PC-3 (cell line): ENCODE measurements at regions not wholly inside any gene's neighbourhood (a gene's known extent, or its start where the extent isn't known, plus 50 kb on each side); places are given as distances from the start of the nearest gene placed in this dataset.

Source experiments
- ATAC-seq: fragments of 200-7000 bp; cut with Tn5 transposase; 2 replicates; pipeline ENCODE4 v1.9.1; 2020; ENCODE audit warnings: mild to moderate bottlenecking, moderate library complexity
- BruUV-seq: library from RNA; stranded (reverse); fragments of 400-500 nt; replicated peaks from 2 replicates; lab custom pipeline; 2021; lab: Mats Ljungman, UMichigan
- CTCF ChIA-PET: fragments of 300-600 bp; sonication (Branson Sonifier 250); formaldehyde crosslinking; loops from one replicate; lab custom pipeline; 2022; ENCODE audit warnings: antibody characterized with exemption; lab: Charles Lee
- POLR2A ChIA-PET: fragments of 300-600 bp; sonication (Branson Sonifier 250); formaldehyde crosslinking; loops from one replicate; lab custom pipeline; 2022; ENCODE audit warnings: antibody characterized with exemption; ENCODE audit not compliant: unreplicated experiment; lab: Charles Lee
- DNase-seq: peaks from one replicate; pipeline ENCODE4 v3.0.0-alpha.2; 2015
- H2AFZ ChIP-seq: fragments of 300-600 bp; sonication (generic); 2 replicates; pipeline ENCODE4 v1.6.0; 2016; ENCODE audit warnings: antibody characterized with exemption, low read length
- H3F3A ChIP-seq: fragments of 300-600 bp; sonication (generic); one replicate; pipeline ENCODE4 v1.6.0; 2017; ENCODE audit warnings: antibody characterized with exemption, low read length, control low read depth, mild to moderate bottlenecking; ENCODE audit not compliant: unreplicated experiment
- H3K27ac ChIP-seq: fragments of 300-600 bp; sonication (generic); 2 replicates; pipeline ENCODE4 v1.5.1; 2016; ENCODE audit warnings: mild to moderate bottlenecking, low read length
- H3K27me3 ChIP-seq: fragments of 300-600 bp; sonication (generic); 2 replicates; pipeline ENCODE4 v1.6.1; 2016; ENCODE audit warnings: low read length, mixed read lengths
- H3K36me3 ChIP-seq: fragments of 300-600 bp; sonication (generic); 2 replicates; pipeline ENCODE4 v1.6.1; 2016; ENCODE audit warnings: low read depth, mixed run types, low read length, mixed read lengths
- H3K4me1 ChIP-seq: fragments of 300-600 bp; sonication (generic); 2 replicates; pipeline ENCODE4 v1.5.1; 2016; ENCODE audit warnings: low read length; ENCODE audit not compliant: insufficient read depth
- H3K4me2 ChIP-seq: fragments of 300-600 bp; sonication (generic); 2 replicates; pipeline ENCODE4 v1.6.0; 2016; ENCODE audit warnings: low read length
- H3K4me3 ChIP-seq: fragments of 300-600 bp; sonication (generic); 2 replicates; pipeline ENCODE4 v1.5.1; 2016; ENCODE audit warnings: mild to moderate bottlenecking, low read length, mixed read lengths
- H3K79me2 ChIP-seq: fragments of 300-600 bp; sonication (generic); 2 replicates; pipeline ENCODE4 v1.6.1; 2017; ENCODE audit warnings: low read length, mixed read lengths
- H3K9ac ChIP-seq: fragments of 300-600 bp; sonication (generic); 2 replicates; pipeline ENCODE4 v1.6.0; 2016; ENCODE audit warnings: mild to moderate bottlenecking, low read length
- H3K9me2 ChIP-seq: fragments of 300-600 bp; sonication (generic); replicated peaks from 2 replicates; pipeline ENCODE4 v1.6.1; 2016; ENCODE audit warnings: mixed run types, low read length, mixed read lengths
- H3K9me3 ChIP-seq: fragments of 300-600 bp; sonication (generic); 2 replicates; pipeline ENCODE4 v1.6.1; 2016; ENCODE audit warnings: low read length, mixed read lengths
- H4K20me1 ChIP-seq: fragments of 300-600 bp; sonication (generic); 2 replicates; pipeline ENCODE4 v1.6.1; 2016; ENCODE audit warnings: low read length, mixed read lengths
- EZH2 ChIP-seq: fragments of 300-600 bp; sonication (generic); IDR thresholded peaks from one replicate; pipeline ENCODE4 v1.6.1; 2017; ENCODE audit warnings: antibody characterized with exemption, mild to moderate bottlenecking, low read length; ENCODE audit not compliant: unreplicated experiment
- EZH2phosphoT487 ChIP-seq: fragments of 300-600 bp; sonication (generic); IDR thresholded peaks from 2 replicates; pipeline ENCODE4 v1.6.1; 2018; ENCODE audit warnings: mild to moderate bottlenecking, antibody characterized with exemption, low read length, borderline replicate concordance
- intact Hi-C: fragments of 100-400 bp; cut with micrococcal nuclease; formaldehyde crosslinking; loops from 2 replicates; pipeline ENCODE4 v1.9.0; 2023
- TF ChIP-seq, protein P1 (sequence below): fragments of 300-600 bp; sonication (generic); conservative IDR thresholded peaks from 2 replicates; pipeline ENCODE4 v1.5.1; 2017; ENCODE audit warnings: antibody characterized with exemption, low read depth, mild to moderate bottlenecking, low read length

GRCh38 chr20:6635034-6635736, 132.3 kb upstream of the BMP2 start:
- Histone ChIP-seq H3F3A (no peaks in the 10 kb centered on the region), H3K27me3 (peaks cover 17% of the 10 kb centered on the region), H3K4me2 (no peak overlapping the region), H2AFZ (no peak overlapping the region), H3K4me3 (no peak overlapping the region), H3K9me3 (no peaks in the 10 kb centered on the region), H3K79me2 (no peaks in the 10 kb centered on the region), H3K4me1 (no peaks in the 10 kb centered on the region), H3K9ac (no peak overlapping the region), H3K36me3 (no peaks in the 10 kb centered on the region), H3K27ac (no peak overlapping the region), H4K20me1 (no peaks in the 10 kb centered on the region), H3K9me2 (no peaks in the 10 kb centered on the region)
- BruUV-seq: no TSS peak
- intact Hi-C loops: no loop called here
- DNase-seq: no peak
- CTCF ChIA-PET: no interaction called here
- no peak for ATAC-seq
- POLR2A ChIA-PET: no interaction called here
- TF ChIP-seq EZH2phosphoT487 (no peak), EZH2 (no peak)
- TF ChIP-seq, protein P1, sequence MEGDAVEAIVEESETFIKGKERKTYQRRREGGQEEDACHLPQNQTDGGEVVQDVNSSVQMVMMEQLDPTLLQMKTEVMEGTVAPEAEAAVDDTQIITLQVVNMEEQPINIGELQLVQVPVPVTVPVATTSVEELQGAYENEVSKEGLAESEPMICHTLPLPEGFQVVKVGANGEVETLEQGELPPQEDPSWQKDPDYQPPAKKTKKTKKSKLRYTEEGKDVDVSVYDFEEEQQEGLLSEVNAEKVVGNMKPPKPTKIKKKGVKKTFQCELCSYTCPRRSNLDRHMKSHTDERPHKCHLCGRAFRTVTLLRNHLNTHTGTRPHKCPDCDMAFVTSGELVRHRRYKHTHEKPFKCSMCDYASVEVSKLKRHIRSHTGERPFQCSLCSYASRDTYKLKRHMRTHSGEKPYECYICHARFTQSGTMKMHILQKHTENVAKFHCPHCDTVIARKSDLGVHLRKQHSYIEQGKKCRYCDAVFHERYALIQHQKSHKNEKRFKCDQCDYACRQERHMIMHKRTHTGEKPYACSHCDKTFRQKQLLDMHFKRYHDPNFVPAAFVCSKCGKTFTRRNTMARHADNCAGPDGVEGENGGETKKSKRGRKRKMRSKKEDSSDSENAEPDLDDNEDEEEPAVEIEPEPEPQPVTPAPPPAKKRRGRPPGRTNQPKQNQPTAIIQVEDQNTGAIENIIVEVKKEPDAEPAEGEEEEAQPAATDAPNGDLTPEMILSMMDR: no peak

DNA sequence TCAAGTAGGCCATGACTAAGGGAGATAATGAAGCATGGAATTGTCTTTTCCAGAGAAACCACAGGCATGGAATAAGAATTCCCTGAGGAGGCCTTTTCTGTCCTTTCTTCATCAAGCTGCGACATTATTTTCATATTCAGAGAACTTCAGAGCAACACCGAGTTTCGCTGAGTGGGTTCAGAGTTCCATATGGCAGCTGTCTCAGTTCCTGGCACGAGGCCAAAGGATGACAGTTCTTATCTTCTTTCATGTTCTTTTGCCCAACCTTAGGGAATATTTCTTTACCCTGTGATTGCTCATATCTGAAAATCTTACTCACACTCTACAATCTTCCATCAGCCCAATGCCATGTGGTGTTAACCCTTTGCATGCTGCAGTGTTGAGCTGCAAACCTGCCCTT, 135.3 kb upstream of the BMP2 start:
- Histone ChIP-seq H3K9me2 (no peaks in the 10 kb centered on the region), H3K9me3 (no peaks in the 10 kb centered on the region), H3K9ac (no peak overlapping the region), H3K4me2 (no peak overlapping the region), H3K4me3 (no peak overlapping the region), H4K20me1 (no peaks in the 10 kb centered on the region), H3K27me3 (peaks cover 32% of the 10 kb centered on the region), H3K4me1 (no peaks in the 10 kb centered on the region), H3K27ac (no peak overlapping the region), H3F3A (no peaks in the 10 kb centered on the region), H3K36me3 (no peaks in the 10 kb centered on the region), H3K79me2 (no peaks in the 10 kb centered on the region), H2AFZ (no peak overlapping the region)
- CTCF ChIA-PET: no interaction called here
- BruUV-seq: no TSS peak
- TF ChIP-seq EZH2phosphoT487 (no peak), EZH2 (no peak)
- TF ChIP-seq, protein P1: no peak
- intact Hi-C loops: no loop called here
- POLR2A ChIA-PET: no interaction called here
- ATAC-seq (no peak), DNase-seq (no peak)

GRCh38 chr20:6630514-6630913, 137.0 kb upstream of the BMP2 start:
- Histone ChIP-seq H2AFZ (no peak overlapping the region), H4K20me1 (no peaks in the 10 kb centered on the region), H3K9ac (no peak overlapping the region), H3K9me2 (no peaks in the 10 kb centered on the region), H3K4me2 (no peak overlapping the region), H3K4me3 (no peak overlapping the region), H3K36me3 (no peaks in the 10 kb centered on the region), H3K9me3 (no peaks in the 10 kb centered on the region), H3K4me1 (no peaks in the 10 kb centered on the region), H3K79me2 (no peaks in the 10 kb centered on the region), H3K27me3 (peaks cover 38% of the 10 kb centered on the region), H3K27ac (no peak overlapping the region), H3F3A (no peaks in the 10 kb centered on the region)
- intact Hi-C loops: no loop called here
- no TSS peak for BruUV-seq
- CTCF ChIA-PET: no interaction called here
- TF ChIP-seq EZH2 (no peak), EZH2phosphoT487 (no peak)
- TF ChIP-seq, protein P1: no peak
- POLR2A ChIA-PET: no interaction called here
- ATAC-seq (no peak), DNase-seq (no peak)
